Fibroblast of lung (primary cell): ENCODE measurements at regions not wholly inside any gene's neighbourhood (a gene's known extent, or its start where the extent isn't known, plus 50 kb on each side); places are given as distances from the start of the nearest gene placed in this dataset.

Experiments used
- CTCF ChIP-seq, 2 donors: IDR thresholded peaks in 1 of 2; conservative IDR thresholded peaks in 1 of 2; 1 replicate in 1 of 2; 2 replicates in 1 of 2; pipeline ENCODE4 v1.5.1; 2011 to 2012; ENCODE audit warnings: low read length in 2 of 2, control low read depth in 1 of 2, inconsistent platforms in 1 of 2, low read depth in 1 of 2, mild to moderate bottlenecking in 1 of 2
- EZH2 ChIP-seq: IDR thresholded peaks from 2 replicates; pipeline ENCODE4 v1.5.1; 2012; ENCODE audit warnings: low read length, control low read depth, mild to moderate bottlenecking; ENCODE audit errors: missing control alignments

GRCh38 chr17:36839256-36839655 is 98.0 kb upstream of the LHX1 start:
- TF ChIP-seq CTCF (conservative IDR thresholded peaks at IDR 0.05 in 1 of 2, IDR thresholded peaks at IDR 0.05 in 1 of 2; ENCODE audit: low read depth in 1 of 2, low read length in 2 of 2) (no peak), EZH2 (no peak)
